Activated naive CD4-positive, alpha-beta T cell (primary cell): ENCODE measurements at regions not wholly inside any gene's neighbourhood (a gene's known extent, or its start where the extent isn't known, plus 50 kb on each side); places are given as distances from the start of the nearest gene placed in this dataset.
"Not testable (repeated sequence)": the region's sequence is repeated elsewhere in the genome, so short reads cannot be mapped to it uniquely, and the experiment has no call there.

ENCODE experiments used
- DNase-seq, 4 experiments: peaks; one replicate each; lab custom pipeline; 2025; lab: John Stamatoyannopoulos, UW

DNA sequence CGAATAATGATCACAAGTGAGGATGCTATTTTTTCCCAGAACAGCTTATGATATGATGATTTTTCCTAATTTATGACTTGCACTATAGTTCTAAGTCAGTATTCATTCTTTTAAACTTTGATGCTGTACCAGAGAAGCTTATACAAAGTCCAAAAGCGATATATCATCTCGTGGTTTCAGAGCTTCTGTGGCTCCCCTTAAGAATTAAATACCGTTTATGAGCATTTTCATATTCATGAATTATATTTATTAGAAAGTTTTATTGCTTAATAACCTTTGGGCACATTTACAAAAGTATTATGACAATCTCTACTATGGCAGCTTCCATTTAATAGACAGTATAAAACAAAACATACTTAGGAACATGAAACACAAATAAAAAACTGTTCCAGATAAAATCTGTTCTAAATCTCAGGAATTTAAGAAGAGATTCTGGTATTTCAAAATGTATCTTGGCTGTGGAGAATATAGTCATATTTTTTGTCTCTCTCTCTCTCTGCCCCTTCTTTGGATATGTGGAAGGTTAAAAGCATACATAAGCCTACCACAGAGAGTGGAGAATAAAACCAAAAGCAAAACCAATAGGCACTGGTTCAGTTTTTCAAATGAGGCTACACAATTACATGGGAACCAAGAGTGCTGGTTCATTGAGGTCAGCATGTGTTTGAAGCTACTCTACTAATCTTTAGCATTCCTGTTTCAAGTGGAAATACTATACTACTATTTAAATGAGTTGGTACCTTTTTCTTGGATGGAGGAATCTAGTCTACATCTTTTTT is 884.5 kb upstream of the GJE1 start:
- no peak for DNase-seq

DNA sequence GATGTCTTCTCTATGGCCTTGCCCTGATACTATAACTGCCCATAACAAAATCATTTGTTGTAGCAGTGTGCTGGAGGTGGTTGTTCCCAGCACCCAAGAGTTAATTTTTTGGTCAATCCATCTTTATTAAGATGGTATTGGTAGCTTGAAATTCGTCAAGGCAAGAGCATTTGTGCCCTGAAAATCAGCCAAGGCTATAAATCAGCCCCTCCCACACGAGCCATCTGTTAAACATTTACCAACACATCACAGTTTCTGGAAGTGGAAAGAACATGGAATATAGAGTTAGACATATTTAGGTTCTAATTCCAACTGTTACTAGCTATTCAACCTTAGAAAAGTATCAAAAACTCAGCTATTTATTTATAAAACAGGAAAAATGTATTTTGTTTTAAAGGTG is 888.4 kb upstream of the GJE1 start:
- DNase-seq, result no peak

- DNase-seq, result no peak
These were observed 889.8 kb upstream of the GJE1 start for GRCh38 chr6:141242957-141243356.

GRCh38 chr6:141229296-141229695 is 903.4 kb upstream of the GJE1 start:
- DNase-seq, result no peak

DNA sequence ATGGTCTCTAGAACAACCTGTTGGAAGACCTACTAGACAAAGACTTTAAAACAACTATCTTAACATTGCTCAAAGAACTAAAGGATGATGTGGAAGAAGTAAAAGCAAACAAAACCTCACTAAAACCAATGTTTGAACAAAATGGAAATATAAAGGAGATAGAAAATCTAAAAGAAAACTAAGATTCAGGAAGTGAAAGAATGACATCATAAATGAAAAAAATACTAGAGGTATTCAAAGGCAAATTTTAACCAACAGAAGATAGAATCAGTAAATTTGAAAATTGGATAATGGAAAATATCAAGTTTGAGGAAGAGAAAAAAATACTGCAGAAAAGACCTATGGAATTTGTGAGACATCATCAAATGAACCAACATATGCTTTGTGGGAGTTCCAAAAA is 914.1 kb upstream of the GJE1 start:
- DNase-seq, result no peak

DNA sequence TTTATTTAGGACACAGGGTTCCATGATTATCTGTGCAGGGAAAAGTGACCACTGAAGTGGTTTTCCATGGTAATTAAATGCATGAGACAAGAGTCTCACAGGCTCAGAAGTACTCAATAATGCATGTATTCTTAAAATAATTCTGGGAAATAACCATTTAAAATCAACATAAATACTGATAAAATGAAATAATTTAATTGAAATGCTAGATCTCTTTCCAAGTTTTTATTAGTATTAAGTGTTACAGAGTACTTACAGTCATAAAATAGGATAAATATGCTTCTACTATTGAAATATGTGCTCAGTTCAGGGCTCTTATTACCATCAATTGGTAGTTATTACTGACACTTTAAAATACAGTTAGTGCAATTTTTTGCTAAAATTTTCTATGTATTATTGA is 916.0 kb upstream of the GJE1 start:
- DNase-seq, result no peak

GRCh38 chr6:141212296-141212695 is 920.4 kb upstream of the GJE1 start:
- no peak for DNase-seq

DNA sequence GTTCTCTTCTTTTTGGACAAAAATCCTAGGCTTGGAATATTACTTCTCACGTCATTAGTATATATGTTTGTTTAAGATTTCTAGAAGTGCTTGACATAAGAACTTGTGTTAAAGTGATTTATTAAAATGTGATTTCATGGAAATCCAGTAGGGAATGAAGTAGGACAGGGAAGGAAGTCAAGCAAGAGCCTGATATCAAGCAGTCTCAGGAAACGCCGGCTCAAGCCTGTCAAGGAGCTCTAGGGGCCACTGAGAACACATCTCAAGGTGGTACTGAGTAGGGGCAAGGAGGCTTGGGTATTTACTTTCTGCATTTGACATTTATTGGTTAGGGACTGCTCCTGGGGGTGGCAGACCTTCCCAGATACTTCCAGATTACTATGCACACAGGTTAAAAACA is 920.9 kb upstream of the GJE1 start:
- no peak for DNase-seq

- DNase-seq, result no peak
These were observed 921.8 kb upstream of the GJE1 start for GRCh38 chr6:141210901-141211300.

DNA sequence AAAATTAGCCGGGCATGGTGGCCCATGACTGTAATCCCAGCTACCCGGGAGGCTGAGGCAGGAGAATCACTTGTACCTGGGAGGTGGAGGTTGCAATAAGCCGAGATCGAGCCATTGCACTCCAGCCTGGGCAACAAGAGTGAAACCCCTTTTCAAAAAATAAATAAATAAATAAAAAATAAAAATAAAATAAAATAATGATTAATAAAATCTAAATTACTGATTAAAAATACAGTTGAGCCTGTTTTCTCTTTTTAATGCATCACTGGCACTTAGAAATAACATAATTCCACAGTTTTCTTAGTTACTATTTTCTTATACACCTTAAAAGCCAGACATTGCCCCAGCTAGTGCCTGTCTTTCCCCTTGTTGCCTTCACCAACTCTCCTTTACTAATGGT is 922.8 kb upstream of the GJE1 start:
- DNase-seq, result no peak

- DNase-seq, result no peak
These were observed 924.6 kb upstream of the GJE1 start for GRCh38 chr6:141208101-141208500.

DNA sequence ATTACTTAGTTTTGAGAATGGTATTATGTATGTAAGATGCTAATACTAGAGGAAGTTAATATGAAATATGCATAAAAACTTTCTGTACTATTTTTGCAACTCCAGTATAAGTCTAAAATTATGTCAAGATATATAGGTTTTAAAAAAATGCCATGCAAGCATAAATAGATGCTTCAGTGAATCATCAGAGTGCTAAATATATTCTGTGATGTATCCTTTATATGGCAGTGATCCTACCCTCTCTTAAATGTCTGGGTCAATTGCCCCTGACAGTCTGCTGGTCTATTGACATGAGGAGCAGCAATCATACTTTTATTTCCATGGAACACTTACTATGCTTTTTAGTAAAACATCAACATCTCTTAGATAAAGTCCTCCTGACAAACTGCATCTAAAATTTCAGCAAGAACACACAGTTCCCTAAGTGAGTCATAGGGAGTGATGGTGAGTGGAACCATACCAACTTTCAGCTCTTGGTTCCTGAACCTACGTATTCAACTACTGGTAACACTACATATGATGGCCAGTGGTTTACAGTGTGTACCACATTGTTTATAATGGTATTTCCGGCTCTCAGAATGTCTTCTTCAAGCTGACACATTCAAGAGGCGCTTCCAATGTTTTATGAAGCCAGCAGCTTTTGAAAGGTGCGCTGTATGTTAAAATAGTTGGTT is 928.7 kb upstream of the GJE1 start:
- DNase-seq, result no peak

DNA sequence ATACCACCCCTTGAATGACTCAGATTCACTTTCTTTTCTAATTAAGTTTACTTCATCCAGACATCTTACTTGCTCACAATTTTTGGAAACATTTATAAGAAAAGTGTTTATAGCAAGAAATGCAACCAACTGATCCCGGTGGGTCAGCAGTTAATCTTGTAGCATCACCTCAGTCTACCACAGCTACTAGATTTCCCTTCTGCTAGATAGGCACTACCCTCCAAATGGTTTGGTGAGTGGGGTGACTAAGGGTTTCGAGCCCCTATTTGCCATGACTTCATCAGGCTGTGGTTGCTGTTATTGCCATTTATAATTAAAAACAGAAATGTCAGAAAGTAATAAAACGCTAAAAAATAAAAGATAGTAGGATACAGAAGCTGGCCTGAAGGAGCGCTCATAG is 930.1 kb upstream of the GJE1 start:
- DNase-seq, result no peak

GRCh38 chr6:141199074-141199473 is 933.7 kb upstream of the GJE1 start:
- DNase-seq, result no peak

DNA sequence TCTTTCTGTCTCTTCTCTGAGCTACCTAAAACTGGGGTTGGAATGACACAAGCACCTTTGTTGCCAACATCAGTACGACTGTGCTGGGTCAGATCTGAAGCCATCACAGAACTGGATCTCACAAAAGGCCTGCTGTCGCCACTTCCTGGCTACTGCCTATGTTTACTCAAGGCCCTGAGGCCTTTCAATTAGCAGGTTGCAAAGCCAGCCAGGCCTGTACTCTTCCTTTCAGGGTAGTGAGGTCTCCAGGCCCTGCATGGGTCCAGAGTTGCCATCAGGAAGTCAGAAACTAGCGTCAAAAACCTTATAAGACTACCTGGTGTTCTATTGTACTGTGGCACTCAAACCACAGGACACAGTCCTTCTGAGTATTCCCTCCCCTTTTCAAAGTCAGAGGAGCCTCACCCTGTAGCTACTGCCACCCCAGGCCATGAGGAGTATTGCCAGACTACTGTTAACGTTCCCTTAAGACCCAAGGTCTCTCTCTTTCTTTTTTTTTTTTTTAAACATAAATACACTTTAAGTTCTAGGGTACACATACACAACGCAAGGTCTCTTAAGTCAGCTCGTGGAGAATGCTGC is 937.4 kb upstream of the GJE1 start:
- no peak for DNase-seq

- no peak for DNase-seq
These were observed 949.4 kb upstream of the GJE1 start for GRCh38 chr6:141183368-141183767.

GRCh38 chr6:141175458-141175857 is 957.3 kb upstream of the GJE1 start:
- DNase-seq, result not testable (repeated sequence)

GRCh38 chr6:141174932-141175331 is 957.8 kb upstream of the GJE1 start:
- DNase-seq, result no peak

DNA sequence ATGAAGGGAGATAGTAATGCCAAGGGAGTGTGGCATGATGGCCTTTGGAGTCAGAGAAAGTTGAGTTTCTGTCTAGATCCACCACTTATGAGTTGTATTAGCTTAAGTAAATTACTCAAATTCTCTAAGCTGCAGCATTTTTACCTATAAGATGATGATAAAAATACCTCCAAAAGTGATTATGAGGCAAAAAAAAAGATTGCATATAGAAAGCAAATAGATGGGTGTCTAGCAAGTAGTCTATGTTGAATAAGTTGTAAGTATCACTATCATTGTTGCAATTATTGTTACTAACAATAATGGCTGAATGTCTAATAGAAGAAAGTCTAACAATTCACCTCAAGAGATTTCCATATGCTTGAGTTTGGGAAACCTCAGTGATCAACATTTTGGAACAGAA is 959.2 kb upstream of the GJE1 start:
- DNase-seq, result no peak

GRCh38 chr6:141169419-141169818 is 963.3 kb upstream of the GJE1 start:
- no peak for DNase-seq

GRCh38 chr6:141167945-141168344 is 964.8 kb upstream of the GJE1 start:
- no peak for DNase-seq

GRCh38 chr6:141165002-141165665 is 967.6 kb upstream of the GJE1 start:
- DNase-seq, result no peak
